ENCODE measurements at regions not wholly inside any gene's neighbourhood (a gene's known extent, or its start where the extent isn't known, plus 50 kb on each side); places are given as distances from the start of the nearest gene placed in this dataset.

DNA sequence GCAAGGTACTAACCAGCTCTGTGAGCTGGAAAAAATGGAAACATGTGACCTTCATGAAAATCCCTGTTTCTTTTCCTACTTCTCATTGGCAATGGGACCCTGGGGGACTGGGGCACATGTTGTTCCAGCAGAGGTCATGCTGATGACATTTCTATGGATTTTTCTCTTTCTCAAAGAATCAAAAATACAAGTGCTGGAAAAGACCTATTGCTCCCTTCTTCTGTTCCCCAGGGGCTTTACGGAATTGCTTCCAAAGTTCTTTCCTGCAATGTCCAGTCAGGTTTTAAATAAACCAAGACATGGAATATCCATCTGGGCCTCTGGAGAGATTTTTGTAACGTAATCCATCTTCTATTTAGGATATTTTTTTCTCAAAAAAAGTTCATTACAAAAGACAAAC, 1006.1 kb upstream of the CELF4 start:
- Histone ChIP-seq H4K5ac (ENCODE audit: insufficient read length, low read depth, low read length) (no peak overlapping the region), H2BK20ac (ENCODE audit: low read length) (no peak overlapping the region), H3K4me1 (replicated peaks in 1 of 4; ENCODE audit: control insufficient read depth in 3 of 4, insufficient read depth in 4 of 4, low read length in 3 of 4) (no peaks in the 10 kb centered on the region), H2AFZ (ENCODE audit: low read length) (no peak overlapping the region), H2BK5ac (ENCODE audit: low read depth, low read length) (no peak overlapping the region), H3K9ac (replicated peaks in 1 of 4; ENCODE audit: extremely low read depth in 1 of 4, low read depth in 3 of 4, low read length in 3 of 4) (no peak overlapping the region), H3K9me3 (ENCODE audit: insufficient read depth in 2 of 2, low read depth in 1 of 2, low read length in 1 of 2) (no peaks in the 10 kb centered on the region), H3K4ac (replicated peaks; ENCODE audit: insufficient read length, low read depth, low read length) (no peak overlapping the region), H3K79me1 (ENCODE audit: low read depth, low read length) (no peaks in the 10 kb centered on the region), H2BK12ac (ENCODE audit: low read depth, low read length) (no peak overlapping the region), H3K79me2 (ENCODE audit: control insufficient read depth in 1 of 2, insufficient read depth in 2 of 2, low read length in 2 of 2) (no peaks in the 10 kb centered on the region), H4K91ac (replicated peaks; ENCODE audit: insufficient read length, low read length) (no peak overlapping the region), H3K23me2 (ENCODE audit: low read depth, low read length) (no peaks in the 10 kb centered on the region), H3K14ac (ENCODE audit: insufficient read length) (no peak overlapping the region), H3K27me3 (replicated peaks in 1 of 4; ENCODE audit: control insufficient read depth in 3 of 4, extremely low read depth in 1 of 4, insufficient read depth in 3 of 4, low read length in 3 of 4) (no peaks in the 10 kb centered on the region), H3K56ac (replicated peaks; ENCODE audit: insufficient read length, low read depth, low read length) (no peak overlapping the region), H2AK5ac (ENCODE audit: low read depth, low read length) (no peak overlapping the region), H3K23ac (ENCODE audit: insufficient read length) (no peak overlapping the region), H3K4me3 (ENCODE audit: extremely low read depth in 1 of 4, insufficient read depth in 2 of 4, low read depth in 3 of 4, low read length in 4 of 4) (no peak overlapping the region), H4K8ac (ENCODE audit: extremely low read depth, insufficient read depth, low read length) (no peak overlapping the region), H2BK15ac (ENCODE audit: low read length) (no peak overlapping the region), H3K4me2 (ENCODE audit: insufficient read depth in 1 of 2, low read depth in 2 of 2, low read length in 2 of 2) (no peak overlapping the region), H4K20me1 (replicated peaks in 1 of 2; ENCODE audit: control insufficient read depth in 1 of 2, insufficient read depth in 2 of 2, low read length in 2 of 2) (no peaks in the 10 kb centered on the region), H3K27ac (ENCODE audit: low read depth, low read length) (no peak overlapping the region), H3K36me3 (ENCODE audit: control insufficient read depth in 2 of 4, insufficient read depth in 4 of 4, low read length in 3 of 4) (no peaks in the 10 kb centered on the region), H2BK120ac (replicated peaks; ENCODE audit: low read depth, low read length) (no peak overlapping the region), H3K18ac (ENCODE audit: extremely low read depth, low read length) (no peak overlapping the region)
- no peak for FAIRE-seq
- DNase-seq (ENCODE audit: low read depth in 1 of 2, low spot score in 2 of 2) = no peak
- WGBS, 2 experiments (ENCODE audit: extremely low coverage in 1 of 2, insufficient coverage in 1 of 2, insufficient read length in 1 of 2, insufficient replicate concordance in 2 of 2, low coverage in 1 of 2, low lambda C conversion rate in 2 of 2, missing lambda C conversion rate in 1 of 2) = 46% methylated on average over 2 of the region's 2 CpGs; no CpG with 5 or more reads in 1 of the 2 experiments
- TF ChIP-seq SP4 (IDR thresholded peaks at IDR 0.05; ENCODE audit: low read length) (no peak), GTF2F1 (IDR thresholded peaks at IDR 0.05; ENCODE audit: borderline replicate concordance, low read depth, low read length) (no peak), CREB1 (IDR thresholded peaks at IDR 0.05) (no peak)
- POLR2A ChIA-PET (ENCODE audit: partially characterized antibody) = no interaction called here
- CTCF ChIA-PET (ENCODE audit: partially characterized antibody) = interaction anchor here (0.6 kb wide), 1 partner anchor 24 kb away, joined by 4 read pairs; no protein-coding TSS in a partner anchor

Measured in H1 (cell line).